RWPE2 (cell line): ENCODE measurements at regions not wholly inside any gene's neighbourhood (a gene's known extent, or its start where the extent isn't known, plus 50 kb on each side); places are given as distances from the start of the nearest gene placed in this dataset.

ENCODE experiments used
- ATAC-seq: fragments of 200-7000 bp; cut with Tn5 transposase; 3 replicates; pipeline ENCODE4 v1.9.1; 2021; ENCODE audit warnings: low read depth
- DNase-seq: peaks from one replicate; pipeline ENCODE4 v3.0.0-alpha.2; 2020; ENCODE audit warnings: low spot score
- H3K27ac ChIP-seq: fragments of 450-650 bp; 2 replicates; pipeline ENCODE4 v1.5.1; 2017; ENCODE audit warnings: mild to moderate bottlenecking; ENCODE audit not compliant: poor library complexity, severe bottlenecking
- H3K27me3 ChIP-seq: fragments of 250-450 bp; sonication (Bioruptor Pico); 2 replicates; pipeline ENCODE4 v1.5.1; 2021; ENCODE audit warnings: mild to moderate bottlenecking, moderate library complexity; ENCODE audit not compliant: insufficient read depth, poor library complexity, severe bottlenecking
- H3K36me3 ChIP-seq: fragments of 250-450 bp; sonication (Bioruptor Pico); 2 replicates; pipeline ENCODE4 v1.5.1; 2020; ENCODE audit warnings: low read depth, mild to moderate bottlenecking, moderate library complexity
- H3K4me1 ChIP-seq: fragments of 250-450 bp; sonication (Bioruptor Pico); 2 replicates; pipeline ENCODE4 v1.5.1; 2021; ENCODE audit warnings: mild to moderate bottlenecking, moderate library complexity; ENCODE audit not compliant: insufficient read depth, poor library complexity, severe bottlenecking
- H3K4me3 ChIP-seq: fragments of 250-450 bp; sonication (Bioruptor Pico); 2 replicates; pipeline ENCODE4 v1.5.1; 2021; ENCODE audit warnings: mild to moderate bottlenecking, moderate library complexity; ENCODE audit not compliant: severe bottlenecking
- H3K9me3 ChIP-seq: fragments of 250-450 bp; sonication (Bioruptor Pico); 2 replicates; pipeline ENCODE4 v1.5.1; 2021; ENCODE audit warnings: mild to moderate bottlenecking, moderate library complexity; ENCODE audit not compliant: severe bottlenecking
- TF ChIP-seq, protein P1 (sequence below): fragments of 450-650 bp; IDR thresholded peaks from one replicate; pipeline ENCODE4 v1.5.1; 2017; ENCODE audit warnings: mild to moderate bottlenecking, moderate library complexity; ENCODE audit not compliant: poor library complexity, severe bottlenecking

DNA sequence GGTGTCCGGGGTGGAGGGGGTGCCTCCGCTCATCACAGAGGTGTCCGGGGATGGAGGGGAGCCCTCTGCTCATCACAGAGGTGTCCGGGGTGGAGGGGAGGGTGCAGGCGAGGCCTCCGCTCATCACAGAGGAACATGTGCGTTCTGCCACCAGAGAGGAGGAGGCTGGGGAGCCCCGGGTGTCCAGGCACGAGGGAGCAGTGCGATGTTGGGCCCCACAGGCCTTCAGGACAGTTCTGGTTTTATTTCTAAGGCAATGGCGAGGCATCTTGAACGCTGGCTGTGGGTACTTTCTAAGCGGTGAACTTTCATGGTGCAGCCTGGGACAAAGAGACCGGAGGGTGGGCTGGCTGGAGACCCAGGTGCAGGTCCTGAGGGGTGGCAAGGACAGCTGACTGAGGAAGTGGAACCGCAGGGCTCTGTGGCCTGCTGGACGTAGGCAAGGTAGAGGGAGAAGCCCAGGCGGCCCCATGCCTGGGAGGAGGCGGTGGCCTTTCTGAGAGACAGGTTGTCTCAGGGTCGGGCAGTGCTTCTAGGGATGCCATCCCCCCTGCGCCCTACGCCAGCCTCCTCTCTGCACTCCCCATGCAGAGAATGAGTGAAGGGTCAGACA, 196.6 kb upstream of the SALL3 start:
- TF ChIP-seq, protein P1, sequence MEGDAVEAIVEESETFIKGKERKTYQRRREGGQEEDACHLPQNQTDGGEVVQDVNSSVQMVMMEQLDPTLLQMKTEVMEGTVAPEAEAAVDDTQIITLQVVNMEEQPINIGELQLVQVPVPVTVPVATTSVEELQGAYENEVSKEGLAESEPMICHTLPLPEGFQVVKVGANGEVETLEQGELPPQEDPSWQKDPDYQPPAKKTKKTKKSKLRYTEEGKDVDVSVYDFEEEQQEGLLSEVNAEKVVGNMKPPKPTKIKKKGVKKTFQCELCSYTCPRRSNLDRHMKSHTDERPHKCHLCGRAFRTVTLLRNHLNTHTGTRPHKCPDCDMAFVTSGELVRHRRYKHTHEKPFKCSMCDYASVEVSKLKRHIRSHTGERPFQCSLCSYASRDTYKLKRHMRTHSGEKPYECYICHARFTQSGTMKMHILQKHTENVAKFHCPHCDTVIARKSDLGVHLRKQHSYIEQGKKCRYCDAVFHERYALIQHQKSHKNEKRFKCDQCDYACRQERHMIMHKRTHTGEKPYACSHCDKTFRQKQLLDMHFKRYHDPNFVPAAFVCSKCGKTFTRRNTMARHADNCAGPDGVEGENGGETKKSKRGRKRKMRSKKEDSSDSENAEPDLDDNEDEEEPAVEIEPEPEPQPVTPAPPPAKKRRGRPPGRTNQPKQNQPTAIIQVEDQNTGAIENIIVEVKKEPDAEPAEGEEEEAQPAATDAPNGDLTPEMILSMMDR: no peak
- DNase-seq (no peak), ATAC-seq (no peak)
- no peak overlapping the region for H3K27ac ChIP-seq
- H3K9me3 ChIP-seq: no peaks in the 10 kb centered on the region
- H3K4me3 ChIP-seq: no peak overlapping the region
- no peaks in the 10 kb centered on the region for H3K4me1 ChIP-seq
- H3K36me3 ChIP-seq: no peaks in the 10 kb centered on the region
- no peaks in the 10 kb centered on the region for H3K27me3 ChIP-seq

DNA sequence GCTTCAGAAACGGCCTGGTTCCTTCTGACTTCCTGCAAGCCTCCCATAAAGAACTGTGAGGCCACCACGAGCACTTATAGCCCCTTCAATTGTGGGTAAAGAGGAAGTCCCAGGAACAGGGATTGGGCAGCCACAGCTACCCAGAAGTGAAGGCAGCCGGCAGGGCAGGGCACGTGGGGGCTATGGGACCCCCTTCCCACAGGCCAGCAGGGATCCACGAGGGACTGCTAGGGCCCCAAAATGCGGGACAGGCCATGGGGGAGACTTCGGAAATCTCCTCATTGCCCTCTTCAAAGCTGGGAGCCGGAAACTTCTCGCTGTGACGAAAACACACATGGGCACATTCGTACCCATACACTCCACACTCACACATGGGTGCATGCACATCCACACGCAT, 196.1 kb upstream of the SALL3 start:
- Histone ChIP-seq H3K4me1 (no peaks in the 10 kb centered on the region), H3K4me3 (no peak overlapping the region), H3K9me3 (no peaks in the 10 kb centered on the region), H3K36me3 (no peaks in the 10 kb centered on the region), H3K27ac (no peak overlapping the region), H3K27me3 (no peaks in the 10 kb centered on the region)
- no peak for ATAC-seq
- TF ChIP-seq, protein P1: no peak
- no peak for DNase-seq

DNA sequence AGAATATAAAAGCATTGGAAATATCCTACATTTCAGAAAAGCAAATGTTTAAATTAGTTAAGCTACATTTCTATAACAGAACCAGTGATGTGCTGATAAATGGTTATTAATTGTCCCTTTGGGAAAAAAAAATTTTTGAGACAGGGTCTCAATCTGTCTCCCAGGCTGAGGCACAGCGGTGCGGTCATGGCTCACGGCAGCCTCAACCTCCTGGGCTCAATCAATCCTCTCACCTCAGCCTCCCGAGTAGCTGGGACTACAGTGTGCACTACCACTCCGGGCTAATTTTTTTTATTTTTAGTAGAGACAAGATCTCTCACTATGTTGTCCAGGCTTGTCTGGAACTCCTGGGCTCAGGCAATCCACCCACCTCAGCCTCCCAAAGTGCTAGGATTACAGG, 194.8 kb upstream of the SALL3 start:
- Histone ChIP-seq H3K27ac (no peak overlapping the region), H3K27me3 (peaks cover 3% of the 10 kb centered on the region), H3K4me1 (no peaks in the 10 kb centered on the region), H3K4me3 (no peak overlapping the region), H3K9me3 (no peaks in the 10 kb centered on the region), H3K36me3 (no peaks in the 10 kb centered on the region)
- TF ChIP-seq, protein P1: no peak
- ATAC-seq: no peak
- no peak for DNase-seq

DNA sequence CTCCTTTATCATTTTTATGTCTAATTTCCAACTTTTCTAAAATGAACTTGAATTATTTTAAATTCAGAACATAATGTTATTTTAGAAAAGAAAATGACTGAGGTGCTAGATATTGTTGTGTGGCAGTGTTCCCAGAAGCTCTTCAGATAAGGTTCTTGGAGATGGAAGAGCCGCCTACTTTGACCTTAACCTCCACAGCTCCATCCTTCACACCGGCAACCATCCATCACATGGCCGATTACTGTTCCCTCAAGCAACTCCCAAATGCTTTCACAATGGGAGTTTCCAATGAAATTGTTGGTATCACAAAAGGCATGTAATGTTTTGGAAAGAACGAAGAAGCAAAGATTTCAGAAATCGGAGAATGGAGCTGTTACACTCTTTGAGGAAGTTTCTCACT, 193.9 kb upstream of the SALL3 start:
- Histone ChIP-seq H3K4me1 (no peaks in the 10 kb centered on the region), H3K27ac (no peak overlapping the region), H3K9me3 (no peaks in the 10 kb centered on the region), H3K4me3 (no peak overlapping the region), H3K36me3 (no peaks in the 10 kb centered on the region), H3K27me3 (peaks cover 3% of the 10 kb centered on the region)
- ATAC-seq (no peak), DNase-seq (no peak)
- TF ChIP-seq, protein P1: no peak

DNA sequence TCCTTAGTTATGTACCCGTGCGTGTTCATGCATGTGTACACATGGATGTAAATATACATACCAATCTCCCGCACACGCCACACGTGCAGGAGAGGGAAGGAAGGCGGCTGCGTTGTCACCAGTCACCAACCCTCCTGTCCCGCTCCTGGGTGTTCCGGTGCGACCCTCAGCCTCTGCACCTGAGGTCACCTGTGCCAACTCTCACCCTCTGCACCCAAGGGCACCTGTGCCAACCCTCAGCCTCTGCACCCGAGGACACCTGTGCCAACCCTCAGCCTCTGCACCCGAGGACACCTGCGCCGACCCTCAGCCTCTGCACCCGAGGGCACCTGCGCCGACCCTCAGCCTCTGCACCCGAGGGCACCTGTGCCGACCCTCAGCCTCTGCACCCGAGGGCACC, 192.8 kb upstream of the SALL3 start:
- no peak for DNase-seq
- Histone ChIP-seq H3K9me3 (no peaks in the 10 kb centered on the region), H3K4me1 (no peaks in the 10 kb centered on the region), H3K4me3 (no peak overlapping the region), H3K27me3 (peaks cover 3% of the 10 kb centered on the region), H3K36me3 (no peaks in the 10 kb centered on the region), H3K27ac (no peak overlapping the region)
- TF ChIP-seq, protein P1: no peak
- ATAC-seq: no peak
